Fibroblast of lung (primary cell): ENCODE measurements at regions not wholly inside any gene's neighbourhood (a gene's known extent, or its start where the extent isn't known, plus 50 kb on each side); places are given as distances from the start of the nearest gene placed in this dataset.

Experiments used
- DNase-seq, 2 donors: peaks; one replicate each; pipeline versions ENCODE4 v3.0.0 to v3.0.0-alpha.2; 2010; ENCODE audit warnings: low read depth in 2 of 2
- H2AFZ ChIP-seq: 2 replicates; pipeline ENCODE4 v1.5.1; 2012; ENCODE audit warnings: low read length, control low read depth, inconsistent platforms
- H3K27ac ChIP-seq: 2 replicates; pipeline ENCODE4 v1.5.1; 2011; ENCODE audit warnings: low read length, control low read depth; ENCODE audit not compliant: insufficient read depth
- H3K27me3 ChIP-seq: 2 replicates; pipeline ENCODE4 v1.5.1; 2011; ENCODE audit warnings: mild to moderate bottlenecking, low read length; ENCODE audit not compliant: control insufficient read depth, insufficient read depth
- H3K36me3 ChIP-seq: 2 replicates; pipeline ENCODE4 v1.5.1; 2011; ENCODE audit warnings: low read length; ENCODE audit not compliant: control insufficient read depth, insufficient read depth
- H3K4me1 ChIP-seq: 2 replicates; pipeline ENCODE4 v1.5.1; 2011; ENCODE audit warnings: low read length; ENCODE audit not compliant: control insufficient read depth, insufficient read depth; ENCODE audit errors: extremely low read depth
- H3K4me2 ChIP-seq: 2 replicates; pipeline ENCODE4 v1.5.1; 2011; ENCODE audit warnings: low read length, control low read depth; ENCODE audit not compliant: insufficient read depth; ENCODE audit errors: extremely low read depth
- H3K4me3 ChIP-seq, 4 experiments: fragments of 200-600 bp in 1 of 4; sonication (generic) in 1 of 4; replicated peaks in 1 of 4; 2 replicates each; pipeline ENCODE4 v1.5.1; 2011 to 2016; ENCODE audit warnings: low read length in 4 of 4, low read depth in 3 of 4, mild to moderate bottlenecking in 3 of 4, control low read depth in 2 of 4, inconsistent platforms in 1 of 4, mixed read lengths in 1 of 4; ENCODE audit not compliant: insufficient read depth in 1 of 4; ENCODE audit errors: control extremely low read depth in 1 of 4
- H3K79me2 ChIP-seq: 2 replicates; pipeline ENCODE4 v1.5.1; 2012; ENCODE audit warnings: mild to moderate bottlenecking, low read length, inconsistent platforms; ENCODE audit not compliant: control insufficient read depth, insufficient read depth
- H3K9ac ChIP-seq: 2 replicates; pipeline ENCODE4 v1.5.1; 2011; ENCODE audit warnings: mild to moderate bottlenecking, low read length, control low read depth; ENCODE audit not compliant: insufficient read depth
- H3K9me3 ChIP-seq: 2 replicates; pipeline ENCODE4 v1.5.1; 2012; ENCODE audit warnings: low read depth, low read length; ENCODE audit not compliant: control insufficient read depth, insufficient read depth
- H4K20me1 ChIP-seq: 2 replicates; pipeline ENCODE4 v1.5.1; 2011; ENCODE audit warnings: low read length; ENCODE audit not compliant: control insufficient read depth, insufficient read depth; ENCODE audit errors: extremely low read depth
- CTCF ChIP-seq, 2 donors: IDR thresholded peaks in 1 of 2; conservative IDR thresholded peaks in 1 of 2; 1 replicate in 1 of 2; 2 replicates in 1 of 2; pipeline ENCODE4 v1.5.1; 2011 to 2012; ENCODE audit warnings: low read length in 2 of 2, control low read depth in 1 of 2, inconsistent platforms in 1 of 2, low read depth in 1 of 2, mild to moderate bottlenecking in 1 of 2
- EZH2 ChIP-seq: IDR thresholded peaks from 2 replicates; pipeline ENCODE4 v1.5.1; 2012; ENCODE audit warnings: low read length, control low read depth, mild to moderate bottlenecking; ENCODE audit errors: missing control alignments

DNA sequence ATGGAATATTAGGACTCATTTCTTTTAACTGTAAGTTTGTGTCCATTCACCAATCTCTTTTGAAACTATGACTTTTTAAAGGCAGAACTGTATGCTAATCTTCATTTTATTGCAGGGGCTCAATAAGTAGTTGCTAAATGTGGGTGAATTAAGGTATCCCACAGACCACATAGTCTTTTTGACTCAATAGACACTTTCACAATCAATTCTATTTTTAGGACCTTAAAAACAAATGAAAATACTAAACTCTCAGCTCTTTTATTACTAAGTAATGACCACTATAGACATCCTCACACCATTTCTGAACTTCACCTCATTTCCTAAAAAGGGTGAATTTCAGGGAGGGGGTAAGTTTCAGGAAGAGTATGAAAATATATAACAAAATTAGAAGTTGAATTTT, 106.8 kb upstream of the BEND6 start:
- TF ChIP-seq EZH2: no peak
- TF ChIP-seq CTCF (conservative IDR thresholded peaks at IDR 0.05 in 1 of 2, IDR thresholded peaks at IDR 0.05 in 1 of 2; ENCODE audit: low read depth in 1 of 2, low read length in 2 of 2): no peak
- H4K20me1 ChIP-seq: no peaks in the 10 kb centered on the region
- H2AFZ ChIP-seq: no peak overlapping the region
- no peak overlapping the region for H3K4me3 ChIP-seq
- H3K36me3 ChIP-seq: peaks cover 1% of the 10 kb centered on the region
- no peak for DNase-seq
- H3K27ac ChIP-seq: no peak overlapping the region
- H3K9ac ChIP-seq: no peak overlapping the region
- H3K9me3 ChIP-seq: no peaks in the 10 kb centered on the region
- no peak overlapping the region for H3K4me2 ChIP-seq
- H3K4me1 ChIP-seq: peaks cover 16% of the 10 kb centered on the region
- H3K79me2 ChIP-seq: peaks cover 74% of the 10 kb centered on the region
- no peaks in the 10 kb centered on the region for H3K27me3 ChIP-seq

DNA sequence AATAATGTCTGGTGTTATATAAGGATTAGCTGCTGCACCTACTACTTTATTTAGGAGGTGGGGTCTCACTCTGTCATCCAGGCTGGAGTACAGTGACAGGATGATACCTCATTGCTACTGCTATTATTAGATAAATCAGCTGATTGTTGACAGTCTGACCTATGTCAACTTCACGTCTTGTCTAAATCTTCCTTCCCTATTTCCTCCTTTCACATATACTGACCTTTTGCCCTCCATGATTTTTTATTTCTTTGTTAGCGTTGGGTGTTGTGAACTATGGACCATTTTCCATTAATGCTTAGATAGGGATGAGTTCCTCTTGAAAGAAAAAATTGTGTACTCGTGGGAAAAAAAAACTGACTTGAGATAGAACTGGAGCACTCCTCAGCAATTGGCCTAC, 109.9 kb upstream of the BEND6 start:
- H2AFZ ChIP-seq: no peak overlapping the region
- no peak overlapping the region for H3K9ac ChIP-seq
- peaks cover 88% of the 10 kb centered on the region for H3K79me2 ChIP-seq
- H3K27me3 ChIP-seq: no peaks in the 10 kb centered on the region
- H3K9me3 ChIP-seq: no peaks in the 10 kb centered on the region
- H3K4me1 ChIP-seq: peaks cover 9% of the 10 kb centered on the region
- H4K20me1 ChIP-seq: no peaks in the 10 kb centered on the region
- TF ChIP-seq CTCF (conservative IDR thresholded peaks at IDR 0.05 in 1 of 2, IDR thresholded peaks at IDR 0.05 in 1 of 2; ENCODE audit: low read depth in 1 of 2, low read length in 2 of 2) (no peak), EZH2 (no peak)
- no peak overlapping the region for H3K4me2 ChIP-seq
- DNase-seq: no peak
- peaks cover 1% of the 10 kb centered on the region for H3K36me3 ChIP-seq
- no peak overlapping the region for H3K4me3 ChIP-seq
- no peak overlapping the region for H3K27ac ChIP-seq

DNA sequence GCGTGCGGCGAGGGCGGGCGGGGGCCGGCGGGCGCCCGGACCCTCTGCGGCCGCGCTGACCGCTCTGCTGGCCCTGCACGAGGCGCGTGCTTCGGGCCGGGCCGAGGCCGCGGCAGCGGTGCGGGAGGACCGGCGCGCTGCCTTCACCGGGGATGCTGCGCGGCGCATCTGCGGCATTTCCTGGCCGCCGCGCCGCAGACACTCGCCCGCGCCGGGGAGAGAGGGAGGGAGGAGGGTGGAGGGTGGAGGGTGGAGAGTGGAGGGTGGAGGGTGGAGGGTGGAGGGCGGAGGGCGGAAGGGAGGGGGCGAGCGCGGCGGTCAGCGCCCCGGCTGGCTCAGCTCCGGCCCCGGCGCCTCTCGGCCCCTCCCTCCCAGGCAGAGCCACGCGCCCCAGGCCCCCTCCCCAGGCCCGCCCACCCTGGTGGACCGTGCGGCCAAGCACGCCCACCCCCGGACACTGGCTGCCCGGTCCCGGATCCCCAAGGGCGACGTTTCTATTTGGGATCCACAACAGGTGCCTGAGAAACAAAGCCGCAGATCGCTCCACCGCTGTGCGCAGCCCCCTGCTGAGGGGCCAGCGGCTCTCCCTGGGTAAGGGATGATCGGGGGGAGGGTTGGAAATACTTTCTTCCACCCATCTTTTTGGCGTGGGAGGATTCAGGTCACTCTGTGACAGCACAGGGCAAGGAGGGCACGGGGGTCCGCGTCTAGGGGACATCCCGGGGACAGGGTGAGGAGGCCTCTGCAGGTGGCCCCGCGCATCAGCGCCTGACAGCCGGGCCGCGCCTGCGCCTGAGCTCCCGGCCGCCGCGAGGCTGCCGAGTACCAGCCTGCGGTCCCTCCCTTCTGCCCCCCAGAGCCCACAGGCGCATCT, 111.2 kb upstream of the BEND6 start:
- Histone ChIP-seq H3K9ac (peak overlapping the region; percentile 76), H3K36me3 (peaks cover 1% of the 10 kb centered on the region), H3K9me3 (no peaks in the 10 kb centered on the region), H3K27ac (peak overlapping the region; percentile 78), H3K79me2 (peaks cover 90% of the 10 kb centered on the region), H4K20me1 (no peaks in the 10 kb centered on the region), H2AFZ (no peak overlapping the region), H3K4me1 (peaks cover 7% of the 10 kb centered on the region), H3K4me2 (peak overlapping the region; percentile 97), H3K27me3 (no peaks in the 10 kb centered on the region), H3K4me3 (peak overlapping the region; percentile 57 to 91 (median 66))
- DNase-seq: peak; percentile 77 to 80
- TF ChIP-seq CTCF (conservative IDR thresholded peaks at IDR 0.05 in 1 of 2, IDR thresholded peaks at IDR 0.05 in 1 of 2; ENCODE audit: low read depth in 1 of 2, low read length in 2 of 2) (peak; percentile 49 to 52), EZH2 (no peak)
